GM21529 (cell line): ENCODE measurements at regions not wholly inside any gene's neighbourhood (a gene's known extent, or its start where the extent isn't known, plus 50 kb on each side); places are given as distances from the start of the nearest gene placed in this dataset.
"Not testable (repeated sequence)": the region's sequence is repeated elsewhere in the genome, so short reads cannot be mapped to it uniquely, and the experiment has no call there.

Experiments
- ATAC-seq: cut with Tn5 transposase; IDR thresholded peaks from one replicate; pipeline ENCODE4 v1.9.1; 2021; ENCODE audit not compliant: unreplicated experiment

DNA sequence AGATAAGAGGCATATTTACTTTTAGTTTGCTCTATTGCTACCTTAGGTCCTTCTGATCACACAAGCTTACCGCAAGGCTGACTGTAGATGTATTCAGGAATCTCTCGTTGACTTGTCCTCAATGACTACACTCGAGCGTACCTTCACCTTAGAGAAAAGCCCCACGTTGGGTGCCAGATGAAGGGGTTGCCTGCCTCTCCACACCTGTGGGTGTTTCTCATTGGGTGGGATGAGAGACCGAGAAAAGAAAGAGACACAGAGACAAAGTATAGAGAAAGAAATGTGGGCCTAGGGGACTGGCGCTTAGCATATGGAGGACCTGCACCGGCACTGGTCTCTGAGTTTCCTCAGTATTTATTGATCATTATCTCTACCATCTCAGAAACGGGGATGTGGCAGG, 51.8 kb downstream of the ASCL4 start:
- no peak for ATAC-seq

GRCh38 chr12:107829271-107829670, 54.8 kb downstream of the ASCL4 start:
- ATAC-seq = no peak

- ATAC-seq = no peak
These were observed 57.9 kb downstream of the ASCL4 start for GRCh38 chr12:107832441-107832840.

DNA sequence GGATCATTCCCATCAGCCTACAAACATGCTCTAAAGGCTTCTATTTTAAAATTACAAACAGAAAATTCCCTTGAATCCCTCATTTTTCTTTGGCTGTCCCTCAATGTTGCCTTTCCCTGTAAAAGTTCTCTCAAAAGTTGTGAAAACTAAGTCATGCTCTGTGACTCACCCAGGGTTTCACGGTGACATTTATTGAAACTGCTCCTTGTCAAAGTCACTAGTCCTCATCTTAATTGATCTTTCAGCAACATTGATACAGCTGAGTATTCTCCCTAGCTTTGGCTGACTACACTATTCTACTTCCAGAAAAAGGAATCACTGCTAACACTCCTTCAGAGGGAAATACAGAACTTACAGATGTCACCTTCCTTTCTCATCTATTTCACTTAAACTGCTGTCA, 65.7 kb downstream of the ASCL4 start:
- ATAC-seq = no peak

DNA sequence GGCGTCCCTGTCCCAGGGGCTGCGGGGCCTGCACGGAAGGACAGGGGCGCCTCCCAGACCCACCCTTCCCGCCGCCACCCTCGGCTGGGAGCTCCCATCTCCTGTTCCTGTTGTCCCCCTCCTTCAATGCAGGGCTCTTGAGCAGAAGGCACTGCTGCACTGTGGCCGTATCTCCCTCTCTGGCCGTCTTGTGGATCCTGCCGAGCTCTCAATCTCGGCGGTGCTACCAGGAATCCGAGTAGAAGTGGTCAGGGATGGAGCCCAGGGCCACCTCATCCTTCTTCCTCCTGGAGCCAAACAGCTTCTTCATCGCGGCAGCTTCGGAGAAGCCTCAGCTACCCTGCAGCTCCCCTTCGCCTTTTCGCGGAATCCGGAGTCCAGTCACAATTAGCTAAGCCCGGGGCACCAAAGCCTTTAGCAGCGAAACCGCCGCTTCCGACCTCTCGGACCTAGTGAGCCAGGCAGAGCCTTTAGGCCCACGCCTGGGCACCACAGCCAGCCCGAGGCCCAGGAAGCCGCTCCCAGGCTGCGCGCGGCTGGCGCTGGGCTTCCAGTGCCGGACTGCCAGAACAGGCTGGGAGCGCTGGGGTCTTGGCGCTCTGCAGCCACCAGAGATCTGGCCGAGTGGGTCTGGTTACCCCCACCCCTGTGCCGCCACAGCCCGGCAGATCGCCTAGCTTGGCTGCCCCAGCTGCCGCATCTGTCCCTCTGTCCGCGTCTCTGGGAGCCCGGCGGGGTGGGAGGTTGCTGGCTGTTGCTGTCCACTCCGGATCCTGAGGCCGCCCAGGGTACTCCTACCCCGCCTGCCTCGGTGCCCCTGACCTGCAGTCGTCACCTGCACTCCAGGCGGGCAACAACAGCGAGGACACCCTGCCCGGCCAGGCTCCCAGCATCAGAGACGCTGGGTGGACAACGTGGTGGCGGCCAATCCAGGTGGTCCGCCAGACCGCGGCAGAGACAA, 69.1 kb downstream of the ASCL4 start:
- no peak for ATAC-seq

- no peak for ATAC-seq
These were observed 69.9 kb downstream of the ASCL4 start for GRCh38 chr12:107844312-107844921.

GRCh38 chr12:107845226-107845979, 70.9 kb downstream of the ASCL4 start:
- ATAC-seq = no peak

GRCh38 chr12:107845980-107846659, 71.6 kb downstream of the ASCL4 start:
- ATAC-seq = no peak

- no peak for ATAC-seq
These were observed 72.9 kb downstream of the ASCL4 start for GRCh38 chr12:107847430-107847829.

DNA sequence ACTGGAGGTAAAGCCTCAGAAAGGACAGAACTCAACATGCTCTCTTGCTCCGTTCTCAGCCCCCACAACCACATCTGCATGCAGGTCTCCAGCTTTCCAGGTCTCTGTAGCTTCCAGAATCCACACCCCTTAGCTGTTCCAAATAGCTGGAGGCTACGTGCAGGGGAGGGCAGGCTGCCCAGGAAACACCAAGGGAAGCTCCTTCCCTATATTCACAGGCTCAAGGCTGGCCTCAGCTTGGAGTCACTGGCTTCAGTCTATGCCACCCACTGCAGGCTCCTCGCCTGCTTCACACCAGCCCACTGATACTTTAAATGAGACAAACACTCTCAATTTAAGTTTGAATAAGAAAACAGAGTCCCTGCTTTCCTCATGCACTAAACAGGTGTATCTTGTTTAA, 73.3 kb downstream of the ASCL4 start:
- no peak for ATAC-seq

- ATAC-seq = no peak
These were observed 79.0 kb downstream of the ASCL4 start for GRCh38 chr12:107853479-107853878.

- ATAC-seq = no peak
These were observed 81.0 kb downstream of the ASCL4 start for GRCh38 chr12:107855471-107855870.

- ATAC-seq = no peak
These were observed 81.6 kb downstream of the ASCL4 start for GRCh38 chr12:107856096-107856495.

DNA sequence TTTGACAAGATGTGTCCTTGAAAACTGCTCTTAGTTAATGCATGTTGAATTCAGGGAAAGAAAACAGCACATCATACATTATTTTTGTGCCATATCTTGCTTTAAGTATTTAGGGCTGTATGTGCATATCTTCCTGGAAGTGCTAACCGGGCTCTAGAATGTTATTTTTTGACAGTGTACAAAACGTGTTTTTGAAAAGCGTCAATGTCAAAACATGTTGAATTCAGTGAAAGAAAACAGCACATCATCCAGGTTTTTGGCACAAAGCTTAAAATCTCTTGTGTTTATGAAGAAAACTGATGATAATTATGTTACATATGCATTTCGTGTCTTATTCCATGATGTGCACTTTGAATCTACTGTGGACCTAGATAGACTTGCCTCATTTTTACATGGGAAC, 82.7 kb downstream of the ASCL4 start:
- no peak for ATAC-seq

DNA sequence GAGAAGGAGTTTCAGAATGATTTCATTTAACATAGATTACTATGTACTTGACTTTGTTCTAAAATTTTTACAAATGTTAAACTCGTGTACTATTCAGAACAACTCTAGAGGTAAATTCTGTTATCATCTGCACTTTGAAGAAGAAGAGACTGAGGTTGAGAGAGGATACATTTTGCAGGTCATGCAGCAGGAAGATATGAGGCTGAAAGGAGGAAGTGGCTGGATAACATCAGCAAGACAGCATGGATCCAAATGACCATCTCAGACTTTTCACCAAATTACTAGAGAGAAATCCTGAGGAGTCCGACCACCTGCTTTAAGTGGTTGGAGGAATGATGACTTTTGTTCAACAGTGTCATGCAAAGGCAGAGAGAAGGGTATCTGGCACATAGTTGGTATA, 84.9 kb downstream of the ASCL4 start:
- no peak for ATAC-seq

DNA sequence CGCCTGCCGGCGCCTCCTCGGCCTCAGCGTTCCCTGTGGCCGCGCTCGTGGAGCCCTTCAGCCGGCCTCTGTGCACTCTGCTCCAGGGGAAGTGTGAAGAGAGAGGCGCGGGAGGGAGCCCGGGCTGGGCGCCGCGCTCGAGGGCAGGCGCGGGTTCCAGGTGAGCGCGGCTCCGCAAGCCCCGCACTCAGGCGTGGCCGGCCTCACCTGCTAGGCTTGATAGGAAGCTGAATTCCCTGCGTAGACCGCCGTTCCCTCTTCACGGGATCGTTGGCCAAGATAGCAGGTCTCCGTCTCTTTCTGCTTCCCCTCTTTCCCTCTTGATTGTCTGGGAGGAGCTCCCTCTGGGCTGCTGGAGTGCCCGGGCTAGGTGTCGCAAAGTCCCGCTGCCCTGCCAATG, 89.7 kb downstream of the ASCL4 start:
- no peak for ATAC-seq

DNA sequence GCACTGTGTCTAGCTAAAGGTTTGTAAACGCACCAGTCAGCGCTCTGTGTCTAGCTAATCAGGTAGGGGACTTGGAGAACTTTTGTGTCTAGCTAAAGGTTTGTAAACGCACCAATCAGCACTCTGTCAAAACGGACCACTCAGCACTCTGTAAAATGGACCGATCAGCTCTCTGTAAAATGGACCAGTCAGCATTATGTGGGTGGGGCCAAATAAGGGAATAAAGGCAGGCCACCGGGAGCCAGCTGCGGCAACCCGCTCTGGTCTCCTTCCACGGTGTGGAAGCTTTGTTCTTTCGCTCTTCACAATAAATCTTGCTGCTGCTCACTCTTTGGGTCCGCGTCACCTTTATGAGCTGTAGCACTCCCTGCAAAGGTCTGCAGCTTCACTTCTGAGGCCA, 90.2 kb downstream of the ASCL4 start:
- ATAC-seq = not testable (repeated sequence)

DNA sequence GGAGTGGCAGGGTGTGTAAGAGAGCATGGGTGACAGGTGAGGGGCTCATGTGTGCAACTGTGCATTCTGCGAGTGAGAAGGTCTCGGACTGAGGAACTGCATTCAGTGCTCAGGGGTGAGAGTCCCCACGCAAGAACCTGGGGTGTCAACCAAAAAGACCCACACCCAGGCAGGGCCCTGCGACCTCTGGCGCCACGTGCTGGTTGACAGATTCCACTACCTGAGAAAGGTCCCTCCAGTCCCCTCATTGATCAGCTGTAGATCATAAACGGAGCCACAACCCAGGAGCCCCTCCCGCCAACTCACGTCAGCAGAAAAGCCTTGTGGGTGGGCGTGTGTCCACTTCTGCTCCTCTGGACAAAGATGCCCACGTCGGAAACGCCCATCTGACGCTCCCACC, 98.7 kb downstream of the ASCL4 start:
- no peak for ATAC-seq

GRCh38 chr12:107875786-107876185, 101.3 kb downstream of the ASCL4 start:
- ATAC-seq = no peak

DNA sequence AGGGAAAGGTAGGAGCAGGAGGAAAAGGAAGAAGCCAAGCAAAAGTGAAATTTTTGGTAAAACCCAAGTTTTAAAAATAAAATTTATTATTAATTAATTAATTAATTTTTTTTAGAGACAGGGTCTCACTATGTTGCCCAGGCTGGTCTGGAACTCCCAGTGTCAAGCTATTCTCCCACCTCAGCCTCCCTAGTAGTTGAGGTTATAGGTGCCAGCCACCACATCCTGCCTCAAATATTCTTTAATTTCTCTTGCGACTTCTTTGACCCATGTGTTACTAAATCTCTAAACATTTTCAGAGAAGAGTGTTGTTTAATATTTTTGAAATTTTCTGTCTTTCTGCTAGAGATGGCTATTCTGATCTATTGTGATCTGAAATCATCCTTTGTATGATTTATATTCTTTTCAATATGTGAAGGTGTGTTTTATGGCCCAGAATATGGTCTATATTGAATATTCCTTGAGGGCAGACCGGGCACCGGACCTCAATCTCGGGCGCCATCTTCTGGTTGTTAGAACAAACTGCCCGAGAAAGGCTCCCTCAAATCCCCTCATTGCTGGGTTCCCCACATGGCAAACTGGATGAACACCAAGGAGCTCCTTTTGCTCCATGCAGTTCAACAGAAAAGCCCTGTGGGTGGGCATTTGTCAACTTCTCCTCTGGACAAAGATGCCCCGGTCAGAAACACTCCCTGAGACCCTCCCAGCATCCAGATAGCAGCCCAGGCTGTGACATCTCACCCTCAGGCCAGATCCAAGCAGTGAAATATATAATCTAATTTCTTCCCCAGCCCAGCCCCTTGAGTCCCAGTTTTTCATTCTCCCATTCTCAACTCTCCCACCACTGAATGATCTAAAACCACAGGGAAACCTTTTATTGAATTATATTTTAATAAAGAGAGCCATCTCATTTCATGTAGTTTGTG, 110.5 kb downstream of the ASCL4 start:
- no peak for ATAC-seq
